ENCODE measurements at regions not wholly inside any gene's neighbourhood (a gene's known extent, or its start where the extent isn't known, plus 50 kb on each side); places are given as distances from the start of the nearest gene placed in this dataset.
"Not testable (repeated sequence)": the region's sequence is repeated elsewhere in the genome, so short reads cannot be mapped to it uniquely, and the experiment has no call there.

- intact Hi-C loops (cut with micrococcal nuclease): not testable (repeated sequence)
Measured at GRCh38 chr9:94425312-94425711, 96.9 kb upstream of the NUTM2F start.

DNA sequence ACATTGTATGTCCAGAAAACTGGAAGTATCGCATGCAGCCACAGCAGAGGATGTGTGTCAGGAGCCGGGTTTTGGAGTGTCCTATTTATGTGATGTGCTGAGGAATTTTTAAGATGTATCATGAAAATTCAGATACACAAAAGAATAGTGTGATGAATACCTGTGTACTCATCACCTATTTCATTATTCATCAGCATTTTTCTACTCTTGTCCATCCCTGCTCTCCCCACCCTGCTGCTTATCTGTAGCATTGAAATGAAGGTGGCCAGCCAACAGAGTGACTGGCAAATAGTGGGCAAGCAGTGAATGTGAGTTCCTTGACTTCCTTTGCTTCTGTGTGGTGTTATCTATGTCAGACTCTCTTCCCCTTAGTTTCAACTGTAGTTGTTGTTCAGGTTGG lies 108.7 kb upstream of the NUTM2F start:
- Mint-ChIP-seq H3K27ac (peak overlapping the region in 1 of 7 donors; percentile 74), H3K36me3 (peaks cover 34 to 61% of the 10 kb centered on the region in 2 donors)
- WGBS (ENCODE audit: insufficient coverage): no CpG with 5 or more reads among the region's 2 CpGs
- H3K4me1 ChIP-seq (ENCODE audit: control insufficient read depth in 1 of 2, insufficient read depth in 2 of 2, low read length in 2 of 2); H3K4me3 Mint-ChIP-seq; intact Hi-C loops (cut with micrococcal nuclease); H3K27ac ChIP-seq (ENCODE audit: low read depth in 1 of 2, low read length in 2 of 2); H3K27me3 Mint-ChIP-seq (ENCODE audit: low read depth in 3 of 3); H3K4me1 Mint-ChIP-seq; H3K9me3 Mint-ChIP-seq; H3K27me3 ChIP-seq (ENCODE audit: control insufficient read depth in 2 of 2, insufficient read depth in 2 of 2, low read length in 2 of 2); H3K4me2 ChIP-seq (replicated peaks; ENCODE audit: extremely low read depth, low read length, poor library complexity, severe bottlenecking); H3K9me3 ChIP-seq (replicated peaks in 1 of 2; ENCODE audit: control insufficient read depth in 1 of 2, insufficient read depth in 1 of 2, low read length in 2 of 2); DNase-seq; H3K4me3 ChIP-seq (replicated peaks in 1 of 3; ENCODE audit: low read depth in 2 of 3, low read length in 3 of 3); H3K9ac ChIP-seq (ENCODE audit: insufficient read depth, low read length, poor library complexity, severe bottlenecking); H2AFZ ChIP-seq (ENCODE audit: insufficient read depth, low read depth, low read length, poor library complexity, severe bottlenecking): not testable (repeated sequence)
- peaks cover 30% of the 10 kb centered on the region for H3K79me2 ChIP-seq (ENCODE audit: insufficient read depth, low read length)
- peaks cover 29% of the 10 kb centered on the region for H4K20me1 ChIP-seq (ENCODE audit: insufficient read depth, low read length)
- peaks cover 24 to 39% of the 10 kb centered on the region in 2 donors for H3K36me3 ChIP-seq (replicated peaks in 1 of 2; ENCODE audit: control insufficient read depth in 1 of 2, insufficient read depth in 2 of 2, low read length in 2 of 2)

More at GRCh38 chr9:94425312-94425711, 96.9 kb upstream of the NUTM2F start:
- DNase-seq; H3K9ac ChIP-seq (ENCODE audit: insufficient read depth, low read length, poor library complexity, severe bottlenecking); H3K9me3 Mint-ChIP-seq; H3K4me3 ChIP-seq (replicated peaks in 1 of 3; ENCODE audit: low read depth in 2 of 3, low read length in 3 of 3); H3K27me3 ChIP-seq (ENCODE audit: control insufficient read depth in 2 of 2, insufficient read depth in 2 of 2, low read length in 2 of 2); H3K4me2 ChIP-seq (replicated peaks; ENCODE audit: extremely low read depth, low read length, poor library complexity, severe bottlenecking); H3K4me3 Mint-ChIP-seq; H4K20me1 ChIP-seq (ENCODE audit: insufficient read depth, low read length); H2AFZ ChIP-seq (ENCODE audit: insufficient read depth, low read depth, low read length, poor library complexity, severe bottlenecking); H3K27ac ChIP-seq (ENCODE audit: low read depth in 1 of 2, low read length in 2 of 2); H3K4me1 Mint-ChIP-seq; H3K9me3 ChIP-seq (replicated peaks in 1 of 2; ENCODE audit: control insufficient read depth in 1 of 2, insufficient read depth in 1 of 2, low read length in 2 of 2); H3K4me1 ChIP-seq (ENCODE audit: control insufficient read depth in 1 of 2, insufficient read depth in 2 of 2, low read length in 2 of 2); H3K27me3 Mint-ChIP-seq (ENCODE audit: low read depth in 3 of 3): not testable (repeated sequence)
- 100% methylated on average over 1 of the region's 4 CpGs for WGBS (ENCODE audit: insufficient coverage)
- H3K36me3 Mint-ChIP-seq: peaks cover 3 to 25% of the 10 kb centered on the region in 2 donors
- Histone ChIP-seq H3K36me3 (replicated peaks in 1 of 2; ENCODE audit: control insufficient read depth in 1 of 2, insufficient read depth in 2 of 2, low read length in 2 of 2) (peaks cover 9 to 16% of the 10 kb centered on the region in 2 donors), H3K79me2 (ENCODE audit: insufficient read depth, low read length) (peaks cover 12% of the 10 kb centered on the region)
- peak overlapping the region in 1 of 7 donors; percentile 54 for H3K27ac Mint-ChIP-seq

DNA sequence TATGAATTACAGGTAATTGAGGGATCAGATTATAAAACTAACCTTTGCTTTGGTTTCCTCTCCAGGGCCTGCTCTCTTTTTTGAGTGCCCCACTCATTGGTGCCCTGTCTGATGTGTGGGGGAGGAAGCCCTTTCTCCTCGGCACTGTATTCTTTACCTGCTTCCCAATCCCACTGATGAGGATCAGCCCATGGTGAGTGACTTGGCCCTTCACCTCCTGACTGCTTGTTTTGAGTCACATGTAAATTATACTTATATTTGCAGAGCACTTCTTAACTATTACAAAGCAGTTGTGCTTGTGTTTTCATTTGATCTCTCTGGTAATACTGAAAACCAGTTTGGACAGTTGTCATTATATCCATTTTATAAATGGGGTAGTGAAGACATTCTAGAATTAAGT lies 109.9 kb upstream of the NUTM2F start:
- intact Hi-C loops (cut with micrococcal nuclease); H3K9ac ChIP-seq (ENCODE audit: insufficient read depth, low read length, poor library complexity, severe bottlenecking); H3K27me3 ChIP-seq (ENCODE audit: control insufficient read depth in 2 of 2, insufficient read depth in 2 of 2, low read length in 2 of 2); H3K4me1 ChIP-seq (ENCODE audit: control insufficient read depth in 1 of 2, insufficient read depth in 2 of 2, low read length in 2 of 2); H3K27ac ChIP-seq (ENCODE audit: low read depth in 1 of 2, low read length in 2 of 2); H3K4me1 Mint-ChIP-seq; H3K4me2 ChIP-seq (replicated peaks; ENCODE audit: extremely low read depth, low read length, poor library complexity, severe bottlenecking); H3K4me3 Mint-ChIP-seq; H3K9me3 ChIP-seq (replicated peaks in 1 of 2; ENCODE audit: control insufficient read depth in 1 of 2, insufficient read depth in 1 of 2, low read length in 2 of 2); H2AFZ ChIP-seq (ENCODE audit: insufficient read depth, low read depth, low read length, poor library complexity, severe bottlenecking); H3K27me3 Mint-ChIP-seq (ENCODE audit: low read depth in 3 of 3); DNase-seq; H3K4me3 ChIP-seq (replicated peaks in 1 of 3; ENCODE audit: low read depth in 2 of 3, low read length in 3 of 3); H3K9me3 Mint-ChIP-seq: not testable (repeated sequence)
- Histone ChIP-seq H3K79me2 (ENCODE audit: insufficient read depth, low read length) (peaks cover 41% of the 10 kb centered on the region), H3K36me3 (replicated peaks in 1 of 2; ENCODE audit: control insufficient read depth in 1 of 2, insufficient read depth in 2 of 2, low read length in 2 of 2) (peaks cover 36 to 45% of the 10 kb centered on the region in 2 donors), H4K20me1 (ENCODE audit: insufficient read depth, low read length) (peaks cover 37% of the 10 kb centered on the region)
- WGBS (ENCODE audit: insufficient coverage): no CpG with 5 or more reads among the region's 1 CpG
- Mint-ChIP-seq H3K36me3 (peaks cover 45 to 66% of the 10 kb centered on the region in 2 donors), H3K27ac (peak overlapping the region in 1 of 7 donors; percentile 53)

GRCh38 chr9:94441146-94441545 lies 112.7 kb upstream of the NUTM2F start:
- peaks cover 56 to 78% of the 10 kb centered on the region in 2 donors for H3K36me3 Mint-ChIP-seq
- H3K27ac ChIP-seq (ENCODE audit: low read depth in 1 of 2, low read length in 2 of 2); H3K4me2 ChIP-seq (replicated peaks; ENCODE audit: extremely low read depth, low read length, poor library complexity, severe bottlenecking); H3K4me1 ChIP-seq (ENCODE audit: control insufficient read depth in 1 of 2, insufficient read depth in 2 of 2, low read length in 2 of 2); H3K4me3 Mint-ChIP-seq; H3K4me1 Mint-ChIP-seq; H3K9me3 ChIP-seq (replicated peaks in 1 of 2; ENCODE audit: control insufficient read depth in 1 of 2, insufficient read depth in 1 of 2, low read length in 2 of 2); intact Hi-C loops (cut with micrococcal nuclease); DNase-seq; H3K4me3 ChIP-seq (replicated peaks in 1 of 3; ENCODE audit: low read depth in 2 of 3, low read length in 3 of 3); H3K27me3 ChIP-seq (ENCODE audit: control insufficient read depth in 2 of 2, insufficient read depth in 2 of 2, low read length in 2 of 2); H3K27me3 Mint-ChIP-seq (ENCODE audit: low read depth in 3 of 3); H3K9me3 Mint-ChIP-seq; H3K9ac ChIP-seq (ENCODE audit: insufficient read depth, low read length, poor library complexity, severe bottlenecking); H2AFZ ChIP-seq (ENCODE audit: insufficient read depth, low read depth, low read length, poor library complexity, severe bottlenecking): not testable (repeated sequence)
- Histone ChIP-seq H3K79me2 (ENCODE audit: insufficient read depth, low read length) (peaks cover 44% of the 10 kb centered on the region), H3K36me3 (replicated peaks in 1 of 2; ENCODE audit: control insufficient read depth in 1 of 2, insufficient read depth in 2 of 2, low read length in 2 of 2) (peaks cover 55 to 73% of the 10 kb centered on the region in 2 donors), H4K20me1 (ENCODE audit: insufficient read depth, low read length) (peaks cover 63% of the 10 kb centered on the region)
- no CpG with 5 or more reads among the region's 1 CpG for WGBS (ENCODE audit: insufficient coverage)
- H3K27ac Mint-ChIP-seq: peak overlapping the region in 2 of 7 donors; percentile 39 to 82
